Osteoblast (primary cell): ENCODE measurements at regions not wholly inside any gene's neighbourhood (a gene's known extent, or its start where the extent isn't known, plus 50 kb on each side); places are given as distances from the start of the nearest gene placed in this dataset.

Experiments used
- DNase-seq: peaks from one replicate; pipeline ENCODE4 v3.0.0; 2011; ENCODE audit warnings: low spot score, mixed read lengths; ENCODE audit not compliant: insufficient read length; ENCODE audit errors: missing footprints
- H2AFZ ChIP-seq: 2 replicates; pipeline ENCODE4 v1.6.0; 2011; ENCODE audit warnings: mild to moderate bottlenecking, low read length
- H3K27ac ChIP-seq: 2 replicates; pipeline ENCODE4 v1.5.1; 2011; ENCODE audit warnings: mild to moderate bottlenecking, low read depth, low read length, moderate library complexity
- H3K27me3 ChIP-seq: 2 replicates; pipeline ENCODE4 v1.6.0; 2012; ENCODE audit warnings: mild to moderate bottlenecking, control low read depth, inconsistent platforms, low read length, moderate library complexity; ENCODE audit not compliant: insufficient read depth
- H3K36me3 ChIP-seq: 2 replicates; pipeline ENCODE4 v1.5.1; 2011; ENCODE audit warnings: mild to moderate bottlenecking, low read length, control low read depth, moderate library complexity; ENCODE audit not compliant: insufficient read depth
- H3K4me1 ChIP-seq: 2 replicates; pipeline ENCODE4 v1.5.1; 2011; ENCODE audit warnings: mild to moderate bottlenecking, low read length, control low read depth, moderate library complexity; ENCODE audit not compliant: insufficient read depth
- H3K4me2 ChIP-seq: 2 replicates; pipeline ENCODE4 v1.6.0; 2011; ENCODE audit warnings: mild to moderate bottlenecking, low read length; ENCODE audit not compliant: insufficient read depth
- H3K4me3 ChIP-seq: fragments of 200-600 bp; sonication (generic); 3 replicates; pipeline ENCODE4 v1.5.1; 2012; ENCODE audit warnings: mild to moderate bottlenecking, low read length, inconsistent platforms; ENCODE audit not compliant: insufficient read depth
- H3K79me2 ChIP-seq: 2 replicates; pipeline ENCODE4 v1.6.0; 2012; ENCODE audit warnings: mild to moderate bottlenecking, low read length, control low read depth, inconsistent platforms; ENCODE audit not compliant: insufficient read depth
- H3K9me3 ChIP-seq: 2 replicates; pipeline ENCODE4 v1.5.1; 2011; ENCODE audit warnings: low read depth, low read length, control low read depth
- H4K20me1 ChIP-seq: 2 replicates; pipeline ENCODE4 v1.6.0; 2012; ENCODE audit warnings: mild to moderate bottlenecking, low read length, control low read depth; ENCODE audit not compliant: insufficient read depth
- CTCF ChIP-seq: IDR thresholded peaks from 2 replicates; pipeline ENCODE4 v1.5.1; 2011; ENCODE audit warnings: mild to moderate bottlenecking, low read depth, low read length, moderate library complexity; ENCODE audit errors: extremely low read depth

GRCh38 chrX:136931661-136932060 lies 51.1 kb upstream of the RBMX start:
- no peak overlapping the region for H3K27ac ChIP-seq
- H3K9me3 ChIP-seq = no peaks in the 10 kb centered on the region
- no peak overlapping the region for H3K4me3 ChIP-seq
- no peaks in the 10 kb centered on the region for H3K4me1 ChIP-seq
- no peaks in the 10 kb centered on the region for H3K27me3 ChIP-seq
- no peak for TF ChIP-seq CTCF
- H3K4me2 ChIP-seq = no peak overlapping the region
- H3K79me2 ChIP-seq = no peaks in the 10 kb centered on the region
- no peaks in the 10 kb centered on the region for H4K20me1 ChIP-seq
- DNase-seq = no peak
- no peaks in the 10 kb centered on the region for H3K36me3 ChIP-seq
- H2AFZ ChIP-seq = no peak overlapping the region
